Endothelial cell of umbilical vein (primary cell): ENCODE measurements at regions not wholly inside any gene's neighbourhood (a gene's known extent, or its start where the extent isn't known, plus 50 kb on each side); places are given as distances from the start of the nearest gene placed in this dataset.

ENCODE experiments used
- BruUV-seq: library from RNA; stranded (reverse); fragments of 400-500 nt; replicated peaks from 2 replicates; lab custom pipeline; 2021; lab: Mats Ljungman, UMichigan
- CTCF ChIA-PET: fragments of 300-600, 350-600 bp; sonication (Branson Sonifier 250); formaldehyde crosslinking; loops from one replicate; lab custom pipeline; 2021; ENCODE audit warnings: antibody characterized with exemption, inconsistent platforms; lab: Charles Lee
- POLR2A ChIA-PET: fragments of 300-600, 350-600 bp; sonication (Branson Sonifier 250); formaldehyde crosslinking; loops from one replicate; lab custom pipeline; 2021; ENCODE audit warnings: antibody characterized with exemption, inconsistent platforms; lab: Charles Lee
- DNase-seq: peaks from one replicate; pipeline ENCODE4 v3.0.0-alpha.2; 2011; ENCODE audit warnings: low read depth, low spot score
- FAIRE-seq: peaks from 2 replicates; lab custom pipeline; 2011; peaks lifted over from hg19 to GRCh38; lab: Jason Lieb, UNC
- H2AFZ ChIP-seq: 2 replicates; pipeline ENCODE4 v1.6.0; 2012; ENCODE audit warnings: low read depth, low read length, control low read depth, inconsistent platforms
- H3K27ac ChIP-seq: 2 replicates; pipeline ENCODE4 v1.5.1; 2011; ENCODE audit warnings: low read depth, mild to moderate bottlenecking, control low read depth, low read length, moderate library complexity; ENCODE audit not compliant: insufficient read depth
- H3K27me3 ChIP-seq, 2 experiments: 2 replicates each; pipeline versions ENCODE4 v1.6.0 to v1.6.1; 2011; ENCODE audit warnings: low read length in 2 of 2, mixed read lengths in 1 of 2; ENCODE audit not compliant: control insufficient read depth in 2 of 2, insufficient read depth in 2 of 2
- H3K36me3 ChIP-seq, 2 experiments: 2 replicates in 1 of 2; 3 replicates in 1 of 2; pipeline ENCODE4 v1.5.1; 2011; ENCODE audit warnings: low read length in 2 of 2, mild to moderate bottlenecking in 1 of 2, moderate library complexity in 1 of 2; ENCODE audit not compliant: control insufficient read depth in 2 of 2, insufficient read depth in 2 of 2; ENCODE audit errors: extremely low read depth in 1 of 2
- H3K4me1 ChIP-seq: 3 replicates; pipeline ENCODE4 v1.5.1; 2011; ENCODE audit warnings: mild to moderate bottlenecking, low read length; ENCODE audit not compliant: control insufficient read depth, insufficient read depth; ENCODE audit errors: extremely low read depth
- H3K4me2 ChIP-seq: 2 replicates; pipeline ENCODE4 v1.6.1; 2011; ENCODE audit warnings: low read length, control low read depth, mixed read lengths; ENCODE audit not compliant: insufficient read depth
- H3K4me3 ChIP-seq, 3 experiments: fragments of 200-600 bp in 1 of 3; sonication (generic), shearing (Covaris generic) in 1 of 3; replicated peaks in 1 of 3; 2 replicates each; pipeline ENCODE4 v1.5.1; 2011 to 2016; ENCODE audit warnings: control low read depth in 3 of 3, low read length in 3 of 3, mild to moderate bottlenecking in 2 of 3, inconsistent platforms in 1 of 3, low read depth in 1 of 3, moderate library complexity in 1 of 3; ENCODE audit not compliant: insufficient read depth in 1 of 3
- H3K79me2 ChIP-seq: 2 replicates; pipeline ENCODE4 v1.6.0; 2012; ENCODE audit warnings: low read length, inconsistent platforms; ENCODE audit not compliant: control insufficient read depth, insufficient read depth
- H3K9ac ChIP-seq: replicated peaks from 2 replicates; pipeline ENCODE3; 2011; ENCODE audit warnings: low read length, control low read depth; ENCODE audit not compliant: insufficient read depth; ENCODE audit errors: extremely low read depth
- H3K9me1 ChIP-seq: replicated peaks from 3 replicates; pipeline ENCODE4 v1.6.0; 2011; ENCODE audit warnings: mild to moderate bottlenecking, low read length; ENCODE audit not compliant: control insufficient read depth, insufficient read depth; ENCODE audit errors: extremely low read depth
- H3K9me3 ChIP-seq: replicated peaks from 2 replicates; pipeline ENCODE4 v1.5.1; 2012; ENCODE audit warnings: low read length, inconsistent platforms; ENCODE audit not compliant: control insufficient read depth, insufficient read depth
- H4K20me1 ChIP-seq: replicated peaks from 2 replicates; pipeline ENCODE3; 2011; ENCODE audit warnings: mild to moderate bottlenecking, low read length; ENCODE audit not compliant: control insufficient read depth, insufficient read depth; ENCODE audit errors: extremely low read depth
- EZH2 ChIP-seq: IDR thresholded peaks from 2 replicates; pipeline ENCODE4 v1.6.1; 2012; ENCODE audit warnings: borderline replicate concordance, low read depth, mild to moderate bottlenecking, moderate library complexity, low read length, inconsistent platforms; ENCODE audit not compliant: severe bottlenecking
- FOS ChIP-seq: IDR thresholded peaks from 2 replicates; pipeline ENCODE4 v1.6.1; 2011; ENCODE audit warnings: mild to moderate bottlenecking, low read length, moderate library complexity, borderline replicate concordance; ENCODE audit not compliant: insufficient read depth
- GATA2 ChIP-seq: IDR thresholded peaks from 2 replicates; pipeline ENCODE4 v1.7.0; 2011; ENCODE audit warnings: low read depth, mild to moderate bottlenecking, moderate library complexity, mixed read lengths, low read length; ENCODE audit not compliant: insufficient read length, insufficient read depth
- JUN ChIP-seq: IDR thresholded peaks from 2 replicates; pipeline ENCODE4 v1.6.1; 2011; ENCODE audit warnings: borderline replicate concordance, low read depth; ENCODE audit not compliant: insufficient read length, insufficient read depth
- MYC ChIP-seq: IDR thresholded peaks from one replicate; pipeline ENCODE4 v1.6.1; 2011; ENCODE audit warnings: mild to moderate bottlenecking, low read depth, low read length
- POLR2A ChIP-seq: IDR thresholded peaks from 2 replicates; pipeline ENCODE4 v1.6.1; 2012; ENCODE audit warnings: low read depth, mild to moderate bottlenecking, control low read depth, low read length
- dilution Hi-C: fragments of 300-500 bp; cut with MboI; formaldehyde crosslinking; loops from one replicate; pipeline ENCODE4 v1.15.0; 2019; ENCODE audit warnings: low sequenced_read_pairs; ENCODE audit not compliant: extremely low pct_ligation_motif_present
- intact Hi-C: fragments of 100-400 bp; cut with micrococcal nuclease; formaldehyde crosslinking; loops from one replicate; pipeline ENCODE4 v1.10.0; 2022
- TF ChIP-seq, protein P1 (sequence below), 2 donors: IDR thresholded peaks; 1 replicate in 1 of 2; 2 replicates in 1 of 2; pipeline ENCODE4 v1.5.1; 2011; ENCODE audit warnings: low read length in 2 of 2, mild to moderate bottlenecking in 2 of 2, moderate library complexity in 2 of 2, control low read depth in 1 of 2, inconsistent platforms in 1 of 2, low read depth in 1 of 2; ENCODE audit not compliant: insufficient read depth in 1 of 2; ENCODE audit errors: extremely low read depth in 1 of 2
- TF ChIP-seq, protein P2 (sequence below): IDR thresholded peaks from 2 replicates; pipeline ENCODE4 v1.6.1; 2011; ENCODE audit not compliant: insufficient read depth, insufficient read length

DNA sequence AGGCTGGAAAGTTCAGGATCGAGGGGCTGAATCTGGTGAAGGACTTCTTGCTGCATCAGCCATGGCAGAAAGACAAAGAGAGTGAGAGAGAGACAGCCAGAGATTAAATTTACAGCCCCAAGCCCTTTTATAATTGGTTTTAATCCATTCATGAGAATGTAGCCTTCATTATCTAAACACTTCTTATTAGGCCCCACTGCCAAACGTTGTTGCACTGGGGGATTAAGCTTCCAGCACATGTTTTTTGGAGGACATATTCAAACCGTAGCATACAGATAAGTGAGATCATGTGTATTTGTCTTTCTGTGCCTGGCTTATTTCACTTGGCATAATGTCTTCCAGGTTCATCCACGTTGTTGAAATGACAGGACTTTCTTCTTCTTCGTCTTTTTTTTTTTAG is 524.7 kb downstream of the SPRY1 start:
- H3K9me1 ChIP-seq = no peaks in the 10 kb centered on the region
- no peak for TF ChIP-seq POLR2A
- TF ChIP-seq EZH2 = no peak
- TF ChIP-seq FOS = no peak
- no peak for TF ChIP-seq GATA2
- TF ChIP-seq, protein P1, sequence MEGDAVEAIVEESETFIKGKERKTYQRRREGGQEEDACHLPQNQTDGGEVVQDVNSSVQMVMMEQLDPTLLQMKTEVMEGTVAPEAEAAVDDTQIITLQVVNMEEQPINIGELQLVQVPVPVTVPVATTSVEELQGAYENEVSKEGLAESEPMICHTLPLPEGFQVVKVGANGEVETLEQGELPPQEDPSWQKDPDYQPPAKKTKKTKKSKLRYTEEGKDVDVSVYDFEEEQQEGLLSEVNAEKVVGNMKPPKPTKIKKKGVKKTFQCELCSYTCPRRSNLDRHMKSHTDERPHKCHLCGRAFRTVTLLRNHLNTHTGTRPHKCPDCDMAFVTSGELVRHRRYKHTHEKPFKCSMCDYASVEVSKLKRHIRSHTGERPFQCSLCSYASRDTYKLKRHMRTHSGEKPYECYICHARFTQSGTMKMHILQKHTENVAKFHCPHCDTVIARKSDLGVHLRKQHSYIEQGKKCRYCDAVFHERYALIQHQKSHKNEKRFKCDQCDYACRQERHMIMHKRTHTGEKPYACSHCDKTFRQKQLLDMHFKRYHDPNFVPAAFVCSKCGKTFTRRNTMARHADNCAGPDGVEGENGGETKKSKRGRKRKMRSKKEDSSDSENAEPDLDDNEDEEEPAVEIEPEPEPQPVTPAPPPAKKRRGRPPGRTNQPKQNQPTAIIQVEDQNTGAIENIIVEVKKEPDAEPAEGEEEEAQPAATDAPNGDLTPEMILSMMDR (IDR thresholded peaks at IDR 0.05; ENCODE audit: extremely low read depth in 1 of 2, insufficient read depth in 1 of 2, low read depth in 1 of 2, low read length in 2 of 2) = no peak
- no peak for TF ChIP-seq JUN
- TF ChIP-seq, protein P2, sequence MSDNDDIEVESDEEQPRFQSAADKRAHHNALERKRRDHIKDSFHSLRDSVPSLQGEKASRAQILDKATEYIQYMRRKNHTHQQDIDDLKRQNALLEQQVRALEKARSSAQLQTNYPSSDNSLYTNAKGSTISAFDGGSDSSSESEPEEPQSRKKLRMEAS = no peak
- no peak for TF ChIP-seq MYC
- H3K4me2 ChIP-seq = no peak overlapping the region
- H3K4me1 ChIP-seq = peaks cover 20% of the 10 kb centered on the region
- H2AFZ ChIP-seq = no peak overlapping the region
- H3K9ac ChIP-seq = no peak overlapping the region
- no peaks in the 10 kb centered on the region for H3K9me3 ChIP-seq
- H3K4me3 ChIP-seq = no peak overlapping the region
- intact Hi-C loops (no loop called here), dilution Hi-C loops (no loop called here)
- ChIA-PET POLR2A (no interaction called here), CTCF (interaction anchor here (1.2 to 2.5 kb wide), 2 partner anchors 73 to 149 kb away, joined by 3 to 8 read pairs; no protein-coding TSS in a partner anchor)
- H3K36me3 ChIP-seq = no peaks in the 10 kb centered on the region
- H3K27me3 ChIP-seq = no peaks in the 10 kb centered on the region
- FAIRE-seq = no peak
- DNase-seq = no peak
- H3K27ac ChIP-seq = no peak overlapping the region
- BruUV-seq = no TSS peak
- no peaks in the 10 kb centered on the region for H4K20me1 ChIP-seq
- no peaks in the 10 kb centered on the region for H3K79me2 ChIP-seq
